ENCODE measurements at regions not wholly inside any gene's neighbourhood (a gene's known extent, or its start where the extent isn't known, plus 50 kb on each side); places are given as distances from the start of the nearest gene placed in this dataset.

GRCh38 chr4:180430283-180430682 lies 1812.9 kb upstream of the TENM3 start:
- no peak for TF ChIP-seq RFX1 (IDR thresholded peaks at IDR 0.05)
- TF ChIP-seq SIN3A (IDR thresholded peaks at IDR 0.05; ENCODE audit: borderline replicate concordance, low read depth, low read length): no peak

Data from HepG2 (cell line).